H4 (cell line): ENCODE measurements at regions not wholly inside any gene's neighbourhood (a gene's known extent, or its start where the extent isn't known, plus 50 kb on each side); places are given as distances from the start of the nearest gene placed in this dataset.
"Not testable (repeated sequence)": the region's sequence is repeated elsewhere in the genome, so short reads cannot be mapped to it uniquely, and the experiment has no call there.

ENCODE experiments used
- DNase-seq: peaks from one replicate; pipeline ENCODE4 v3.0.0-alpha.2; 2015; ENCODE audit warnings: low spot score

GRCh38 chr2:143852759-143853158, 667.2 kb downstream of the ZEB2 start:
- DNase-seq = no peak

- DNase-seq = no peak
Measured at GRCh38 chr2:143850084-143850483, 669.8 kb downstream of the ZEB2 start.

GRCh38 chr2:143847257-143847656, 672.7 kb downstream of the ZEB2 start:
- DNase-seq = no peak

- DNase-seq = no peak
Measured at GRCh38 chr2:143844986-143845385, 674.9 kb downstream of the ZEB2 start.

GRCh38 chr2:143843686-143844085, 676.2 kb downstream of the ZEB2 start:
- no peak for DNase-seq

- DNase-seq = no peak
Measured at GRCh38 chr2:143842836-143843235, 677.1 kb downstream of the ZEB2 start.

GRCh38 chr2:143841935-143842334, 678.0 kb downstream of the ZEB2 start:
- DNase-seq = no peak

GRCh38 chr2:143840601-143841000, 679.3 kb downstream of the ZEB2 start:
- DNase-seq = no peak

- no peak for DNase-seq
Measured at GRCh38 chr2:143840194-143840593, 679.7 kb downstream of the ZEB2 start.

- no peak for DNase-seq
Measured at GRCh38 chr2:143839456-143839855, 680.5 kb downstream of the ZEB2 start.

- DNase-seq = not testable (repeated sequence)
Measured at GRCh38 chr2:143837055-143837454, 682.9 kb downstream of the ZEB2 start.

- no peak for DNase-seq
Measured at GRCh38 chr2:143835481-143835880, 684.4 kb downstream of the ZEB2 start.

GRCh38 chr2:143833015-143833660, 686.8 kb downstream of the ZEB2 start:
- DNase-seq = no peak

GRCh38 chr2:143830476-143830875, 689.4 kb downstream of the ZEB2 start:
- no peak for DNase-seq

- no peak for DNase-seq
Measured at GRCh38 chr2:143828763-143829537, 691.0 kb downstream of the ZEB2 start.

- DNase-seq = no peak
Measured at GRCh38 chr2:143824791-143825190, 695.1 kb downstream of the ZEB2 start.

GRCh38 chr2:143823876-143824275, 694.7 kb downstream of the ARHGAP15 start:
- DNase-seq = no peak

- no peak for DNase-seq
Measured at GRCh38 chr2:143823296-143823695, 694.1 kb downstream of the ARHGAP15 start.

GRCh38 chr2:143822736-143823135, 693.5 kb downstream of the ARHGAP15 start:
- no peak for DNase-seq

GRCh38 chr2:143819764-143820163, 690.5 kb downstream of the ARHGAP15 start:
- DNase-seq = no peak

- DNase-seq = no peak
Measured at GRCh38 chr2:143819190-143819735, 690.0 kb downstream of the ARHGAP15 start.
